NCI-H146 treated with DMSO at 0.1 percent for 48 hours (cell line): ENCODE measurements at regions not wholly inside any gene's neighbourhood (a gene's known extent, or its start where the extent isn't known, plus 50 kb on each side); places are given as distances from the start of the nearest gene placed in this dataset.

Experiments
- DNase-seq: peaks from one replicate; lab custom pipeline; 2025; ENCODE audit not compliant: unreplicated experiment; lab: John Stamatoyannopoulos, UW

DNA sequence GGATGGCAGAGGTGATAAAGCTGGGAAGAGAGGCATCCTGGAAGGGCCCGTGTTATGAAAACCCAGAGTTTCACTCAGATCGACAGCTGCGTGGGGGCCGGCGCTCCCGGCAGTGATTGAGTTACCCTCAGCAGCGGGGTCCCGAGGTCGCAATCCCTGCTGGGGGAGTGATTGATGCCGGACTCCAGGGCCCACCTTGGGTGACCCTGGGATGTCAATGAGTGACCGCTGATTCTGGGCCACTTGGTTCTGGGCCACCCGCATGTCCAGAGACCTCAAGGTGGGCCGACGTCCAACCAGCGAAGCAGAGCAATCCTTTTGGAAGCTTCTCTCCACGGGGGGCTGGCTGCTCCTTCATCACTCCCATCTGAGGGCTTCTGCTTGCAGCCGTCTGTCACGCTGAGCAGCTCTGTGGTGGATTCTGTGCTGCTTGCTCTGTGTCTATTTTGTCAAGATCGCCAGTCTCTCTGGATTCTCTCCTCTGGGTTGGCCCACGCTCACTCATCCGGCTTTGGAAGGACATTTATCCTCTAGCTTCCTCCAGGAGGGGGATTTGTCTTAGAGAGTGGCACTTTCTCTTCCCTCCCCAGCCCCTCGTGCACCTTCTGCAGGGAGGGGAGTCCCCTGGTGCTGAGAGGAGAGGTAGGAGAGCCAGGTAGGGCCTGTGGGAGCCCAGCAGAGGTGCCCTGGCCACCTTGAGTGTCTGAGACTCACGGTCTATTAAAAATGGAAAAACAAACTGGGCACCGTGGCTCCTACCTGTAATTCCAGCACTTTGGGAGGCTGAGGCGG is 110.9 kb upstream of the C1orf174 start:
- no peak for DNase-seq

DNA sequence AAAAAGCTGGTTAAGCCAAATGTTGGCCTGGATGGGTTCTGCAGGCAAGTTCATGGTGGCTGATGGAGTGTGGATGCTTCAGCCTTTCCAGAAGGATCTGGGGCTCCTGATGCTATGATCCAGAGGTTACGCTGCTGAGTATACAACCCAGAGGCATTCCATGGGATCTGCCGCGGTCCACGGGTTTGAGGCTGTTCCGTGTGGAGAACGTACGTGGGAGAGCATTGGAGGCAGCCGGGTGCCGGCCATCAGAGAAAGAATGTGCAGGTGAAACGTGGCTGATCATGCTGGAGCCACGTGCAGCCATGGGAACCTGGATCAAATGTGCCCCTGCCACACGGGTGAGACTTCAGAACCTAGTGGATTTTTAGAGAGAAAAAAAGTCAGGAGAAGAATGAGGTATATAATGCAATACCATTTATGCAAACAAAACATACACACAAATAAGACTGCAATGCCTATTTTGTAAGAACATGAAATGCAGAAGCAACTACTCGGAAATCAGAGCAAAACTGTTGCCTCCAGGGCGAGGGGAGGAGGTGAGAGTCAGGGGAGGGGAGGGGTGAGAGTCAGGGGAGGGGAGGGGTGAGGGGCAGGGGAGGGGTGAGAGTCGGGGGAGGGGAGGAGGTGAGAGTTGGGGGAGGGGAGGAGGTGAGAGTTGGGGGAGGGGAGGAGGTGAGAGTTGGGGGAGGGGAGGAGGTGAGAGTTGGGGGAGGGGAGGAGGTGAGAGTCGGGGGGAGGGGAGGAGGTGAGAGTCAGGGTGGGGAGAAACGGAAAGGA is 116.5 kb upstream of the C1orf174 start:
- no peak for DNase-seq

DNA sequence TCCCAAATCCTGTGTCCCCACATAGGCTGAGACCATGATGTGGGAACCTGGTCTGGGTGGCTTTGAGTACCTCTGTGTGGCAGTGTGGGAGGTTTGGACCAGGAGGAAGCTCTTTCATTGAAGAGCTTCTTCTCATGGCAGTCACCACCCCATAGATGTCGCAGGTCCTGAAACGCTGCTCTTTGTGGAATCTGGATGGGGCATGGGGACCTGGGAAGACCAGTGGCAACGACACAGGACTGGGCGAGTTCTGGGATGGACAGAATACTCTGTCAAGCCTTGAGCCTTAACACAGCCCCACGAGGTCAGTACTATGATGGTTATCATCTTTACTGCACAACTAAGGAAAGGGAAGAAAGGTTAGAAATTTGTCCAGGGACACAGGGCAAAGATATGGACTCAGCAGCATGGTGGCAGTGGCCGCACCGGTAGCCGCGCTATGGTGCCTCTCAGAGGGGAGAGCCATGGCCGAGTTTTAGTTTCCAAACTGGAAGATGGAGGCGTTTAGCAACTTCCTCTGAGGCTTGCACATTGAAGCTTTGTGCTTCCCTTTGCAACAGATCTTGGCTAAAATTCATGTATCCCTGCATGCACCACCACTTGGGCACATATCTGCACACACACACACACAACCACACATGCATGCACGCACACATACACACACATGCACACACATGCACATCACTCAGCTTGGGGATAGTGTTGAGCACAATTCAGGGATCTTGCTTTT is 117.7 kb upstream of the C1orf174 start:
- no peak for DNase-seq

DNA sequence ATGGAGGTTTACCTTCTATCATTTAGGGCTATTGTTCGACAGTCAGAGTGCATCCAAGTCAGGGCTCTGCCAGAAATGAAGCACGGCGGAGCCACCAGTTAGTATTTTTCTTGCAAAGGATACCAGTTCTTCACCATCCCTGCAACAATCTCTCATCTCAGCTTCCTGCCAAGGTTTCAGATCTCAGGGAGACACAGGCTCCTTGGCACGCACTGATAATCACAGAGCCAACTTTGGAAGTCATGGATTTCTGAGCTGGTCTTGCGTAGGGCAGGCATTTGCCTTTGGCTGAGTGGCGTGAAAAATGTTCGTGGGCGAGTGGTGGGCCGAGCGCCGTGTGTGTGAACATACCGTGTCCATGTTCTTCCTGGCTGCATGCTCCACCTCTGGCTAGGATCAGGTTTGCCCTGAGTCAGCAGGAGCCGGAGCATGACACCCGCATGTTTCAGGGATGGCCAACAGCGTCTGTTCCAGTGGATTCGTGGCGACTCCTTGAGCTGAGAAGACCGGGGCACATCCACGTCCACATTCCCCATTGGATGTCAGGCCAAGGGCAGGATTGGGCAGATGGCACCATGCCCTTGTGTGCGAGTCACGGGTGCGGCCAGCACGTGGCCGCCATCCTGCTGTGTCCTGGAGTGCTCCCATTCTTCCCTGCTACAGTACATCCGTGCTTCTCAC is 118.5 kb upstream of the C1orf174 start:
- DNase-seq, result no peak

DNA sequence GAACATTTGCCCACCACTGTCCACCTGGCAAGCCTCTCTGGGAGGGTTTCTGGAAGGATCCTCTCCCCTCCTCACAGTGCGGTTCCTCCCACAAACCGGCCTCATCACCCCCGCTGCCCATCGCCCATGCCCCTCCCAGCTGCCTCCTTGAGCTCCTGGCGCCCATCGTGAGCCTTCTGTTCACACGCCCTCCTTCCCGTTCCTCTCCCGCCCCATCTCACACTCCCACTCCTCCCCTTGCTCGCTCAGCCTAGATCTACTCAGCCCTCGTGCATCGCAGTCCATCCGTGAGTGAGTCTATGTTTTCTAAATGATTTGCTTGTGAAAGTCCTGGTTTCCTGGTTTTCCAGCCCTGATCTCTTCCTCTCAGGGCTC is 119.1 kb upstream of the C1orf174 start:
- DNase-seq, result no peak

DNA sequence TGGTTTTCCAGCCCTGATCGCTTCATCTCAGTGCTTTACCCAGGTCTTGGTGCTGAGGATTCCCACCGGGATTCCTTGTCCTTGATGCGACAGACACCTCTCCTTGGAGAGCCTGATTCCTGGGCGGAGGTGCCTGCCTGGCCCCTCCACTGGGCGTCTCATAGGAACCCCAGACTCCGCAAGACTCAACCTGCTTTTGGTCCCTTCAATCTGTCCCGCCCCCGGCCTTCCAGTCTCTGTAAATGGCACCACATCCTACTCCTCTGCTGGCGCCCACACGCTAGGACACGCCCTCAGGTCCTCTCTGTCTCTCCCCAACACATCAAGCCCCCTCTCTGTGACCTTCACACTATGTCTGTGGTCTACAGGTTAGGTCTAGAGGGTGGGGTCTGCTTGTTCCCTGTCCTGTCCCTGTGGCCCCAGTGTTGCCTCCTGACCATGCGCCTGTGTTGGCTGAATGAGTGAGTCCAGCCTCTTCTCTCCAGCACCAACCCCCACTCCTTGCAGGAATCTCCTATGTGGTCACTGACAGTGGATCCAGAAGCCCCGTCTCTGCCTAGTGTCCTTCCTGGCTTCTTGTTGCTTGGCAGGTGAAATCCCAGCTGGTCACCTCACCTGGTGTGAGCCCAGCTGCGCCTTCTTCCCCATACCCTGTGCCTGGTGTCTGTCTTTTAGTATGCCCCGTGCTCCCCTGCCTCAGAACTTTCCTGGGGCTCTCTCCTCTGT is 119.7 kb upstream of the C1orf174 start:
- DNase-seq, result no peak

DNA sequence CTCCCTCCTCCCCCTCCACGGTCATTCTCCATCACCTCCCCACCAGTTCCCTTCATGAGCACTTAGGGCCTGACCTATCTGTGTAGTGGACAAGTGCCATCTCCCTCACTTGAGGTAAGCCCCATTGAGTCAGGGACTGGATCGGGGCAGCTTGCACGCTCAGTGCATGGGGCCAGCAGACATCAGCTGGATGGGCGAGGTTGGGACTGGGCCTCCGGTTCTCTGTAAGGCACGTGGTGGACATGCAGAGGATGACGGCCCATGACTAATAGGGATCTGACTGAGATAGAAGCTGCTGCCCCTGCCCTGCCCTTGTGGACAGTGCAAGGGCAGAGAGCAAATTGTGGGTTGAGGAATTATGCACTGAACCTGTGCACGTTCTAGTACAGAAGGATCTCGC is 120.4 kb upstream of the C1orf174 start:
- DNase-seq, result no peak

DNA sequence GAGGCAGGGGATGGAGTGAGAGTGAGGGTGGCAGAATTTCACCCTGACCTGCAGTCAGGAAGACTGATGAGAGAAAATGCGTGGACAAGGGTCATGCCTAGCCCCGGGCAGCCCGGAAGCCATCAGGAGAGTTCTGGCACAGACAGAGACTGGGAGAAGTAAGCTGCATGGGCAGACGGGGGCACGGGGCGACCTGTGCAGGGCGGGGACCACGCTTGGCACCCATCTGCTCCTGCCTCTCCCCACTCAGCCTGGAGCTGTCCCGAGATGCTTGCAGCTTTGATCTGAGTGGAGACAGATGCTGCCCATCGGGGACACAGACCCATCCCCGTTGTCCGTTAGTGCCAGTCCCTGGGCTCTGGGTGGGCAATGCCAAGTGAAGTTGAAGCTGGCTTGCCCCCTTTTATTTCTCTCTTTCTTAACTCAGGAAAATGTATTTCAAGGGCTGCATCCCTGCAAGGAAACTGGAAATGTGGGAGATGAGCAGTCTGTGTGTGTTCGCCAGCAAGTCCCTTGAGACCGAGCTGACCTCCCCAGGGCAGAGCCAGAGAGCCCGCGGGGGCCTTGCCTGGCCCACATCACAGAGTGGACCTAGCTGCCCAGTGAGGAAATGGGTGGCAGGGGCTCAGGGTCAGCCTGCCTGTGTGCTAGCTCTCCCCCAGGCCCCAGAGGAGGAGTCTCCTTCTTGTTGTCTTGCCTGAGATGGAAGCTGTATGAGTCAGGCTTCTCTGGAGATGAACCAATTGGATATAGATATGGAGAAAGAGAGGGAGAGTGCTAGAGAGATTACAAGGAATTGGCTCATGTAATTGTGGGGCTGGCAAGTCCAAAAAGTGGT is 121.3 kb upstream of the C1orf174 start:
- DNase-seq, result no peak

DNA sequence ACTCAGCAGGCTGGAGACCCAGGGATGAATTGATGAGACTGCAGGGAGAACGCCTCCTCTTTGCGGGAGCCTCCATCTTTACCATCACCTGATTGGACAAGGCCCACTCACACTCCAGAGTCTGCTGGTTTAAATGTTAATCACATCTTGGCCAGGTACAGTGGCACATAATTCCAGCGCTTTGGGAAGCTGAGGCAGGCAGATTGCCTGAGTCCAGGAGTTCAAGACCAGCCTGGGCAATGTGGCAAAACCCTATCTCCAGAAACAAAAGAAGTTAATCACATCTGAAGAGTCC is 121.8 kb upstream of the C1orf174 start:
- no peak for DNase-seq

DNA sequence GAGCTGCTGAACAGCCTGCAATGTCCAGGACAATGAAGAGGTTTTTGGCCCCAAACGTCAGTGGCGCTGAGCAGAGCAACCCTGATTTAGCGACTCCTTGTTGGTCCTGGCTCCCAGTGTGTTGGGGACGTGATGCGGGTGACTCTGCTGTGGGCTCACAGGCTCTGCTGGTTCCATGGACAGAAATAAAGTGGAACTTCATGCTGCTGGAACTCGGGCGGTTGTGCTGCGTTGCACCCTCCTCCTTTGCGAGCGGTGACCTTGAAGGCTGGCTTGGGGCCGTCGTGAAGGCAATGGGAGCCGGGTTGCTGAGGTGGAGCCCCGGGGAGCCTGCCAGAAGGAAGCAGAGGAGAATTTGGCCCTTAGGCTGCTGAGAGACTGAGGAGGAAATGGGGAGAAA is 122.6 kb upstream of the C1orf174 start:
- no peak for DNase-seq

DNA sequence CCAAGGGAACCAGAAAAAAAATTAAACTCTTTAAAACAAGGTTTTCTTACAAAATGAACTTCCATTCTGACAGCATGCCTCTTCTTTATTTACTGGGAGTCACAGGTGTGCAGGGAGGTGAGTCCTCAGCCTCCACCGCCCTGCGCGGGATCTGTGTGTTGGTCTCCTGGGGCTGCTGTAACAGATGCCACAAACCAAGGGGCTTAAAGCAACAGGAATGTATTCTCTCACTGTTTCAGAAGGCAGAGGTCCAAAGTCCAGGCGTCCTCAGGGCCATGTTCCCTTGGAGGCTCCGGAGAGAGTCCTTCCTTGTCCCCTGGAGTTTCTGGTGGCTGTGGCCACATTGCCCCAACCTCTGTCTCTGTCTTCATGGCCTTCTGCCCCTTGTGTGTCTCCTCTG is 123.6 kb upstream of the C1orf174 start:
- no peak for DNase-seq

DNA sequence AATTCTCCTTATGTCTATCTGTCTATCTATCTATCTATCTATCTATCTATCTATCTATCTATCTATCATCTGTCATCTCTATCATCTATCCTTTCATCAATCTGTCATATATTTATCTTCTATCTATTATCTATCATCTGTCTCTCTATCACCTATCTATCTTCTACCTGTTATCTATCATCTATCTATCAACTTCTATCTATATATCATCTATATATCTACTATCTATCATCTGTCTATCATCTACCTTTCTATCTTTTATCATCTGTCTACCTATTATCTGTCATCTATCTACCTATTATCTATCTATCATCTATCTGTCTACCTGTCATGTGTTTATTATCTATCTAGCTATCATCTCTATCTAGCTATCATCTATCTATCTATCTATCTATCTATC is 124.7 kb upstream of the C1orf174 start:
- no peak for DNase-seq

DNA sequence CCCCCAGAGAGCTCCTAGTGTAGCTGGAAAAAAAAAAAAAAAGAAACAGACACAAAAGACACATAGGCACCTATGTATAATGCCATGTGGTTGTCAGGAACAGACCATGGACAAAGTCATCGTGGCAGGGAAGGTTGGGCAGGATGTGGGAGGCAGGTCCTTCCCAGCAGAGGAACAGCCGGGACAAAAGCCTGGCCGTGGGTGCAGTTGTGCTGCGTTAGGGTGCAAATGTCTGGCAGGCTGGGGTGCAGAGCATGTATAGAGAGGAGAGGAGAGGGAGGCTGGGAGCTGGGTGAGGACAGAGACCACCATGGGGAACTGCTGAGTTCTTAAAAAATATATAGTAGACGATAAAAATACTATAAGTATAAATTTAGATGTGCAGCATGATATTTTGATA is 125.7 kb upstream of the C1orf174 start:
- no peak for DNase-seq

DNA sequence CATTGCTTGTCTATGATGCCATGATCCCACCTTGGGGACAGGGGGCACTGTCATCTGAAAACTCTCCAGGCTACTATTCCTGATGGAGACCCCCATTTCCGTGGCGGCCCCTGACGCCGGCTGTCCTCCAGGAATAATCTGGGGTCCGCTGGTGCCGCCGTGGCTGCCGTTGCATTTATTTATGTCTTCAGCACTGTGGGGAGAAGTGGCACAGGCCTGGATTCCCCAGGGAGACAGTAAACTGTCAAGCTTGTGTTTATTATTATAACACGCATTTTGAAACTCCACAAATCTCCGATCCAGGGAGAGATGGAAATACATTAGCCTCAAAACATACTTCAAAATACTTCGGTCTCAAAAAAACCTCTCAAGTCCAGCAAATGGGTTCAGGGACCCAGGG is 126.9 kb upstream of the C1orf174 start:
- no peak for DNase-seq

DNA sequence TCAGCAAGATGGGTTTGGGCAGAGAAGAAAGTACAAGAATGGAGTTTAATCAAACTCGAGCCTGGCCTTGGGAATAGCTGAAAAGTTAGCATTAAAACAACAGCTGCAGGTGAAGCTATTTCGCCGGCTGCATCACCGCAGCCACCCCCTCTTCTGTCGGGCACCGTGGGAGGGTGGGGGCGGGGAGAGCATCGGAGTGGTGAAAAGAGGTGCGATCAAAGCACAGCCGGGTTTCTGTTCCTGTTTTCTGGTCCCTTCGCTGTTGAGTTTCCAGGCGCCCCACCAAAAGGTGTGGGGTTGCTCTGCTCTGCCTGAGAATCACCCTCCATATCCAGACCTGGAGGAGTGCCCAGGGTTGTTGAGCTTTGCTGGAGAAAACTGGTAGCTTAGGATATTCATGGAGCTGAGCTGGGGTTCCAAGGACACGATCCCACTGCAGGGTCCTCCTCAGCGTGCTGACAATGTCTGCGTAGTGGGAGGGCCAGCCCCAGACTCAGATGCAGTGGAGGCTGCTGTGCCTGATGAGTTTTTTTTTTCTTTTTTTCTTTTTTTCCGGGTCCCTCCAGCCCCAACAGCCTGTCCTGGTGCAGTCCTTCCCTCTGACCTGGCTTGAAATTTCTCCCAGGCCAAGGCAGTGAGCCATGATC is 127.5 kb upstream of the C1orf174 start:
- no peak for DNase-seq

DNA sequence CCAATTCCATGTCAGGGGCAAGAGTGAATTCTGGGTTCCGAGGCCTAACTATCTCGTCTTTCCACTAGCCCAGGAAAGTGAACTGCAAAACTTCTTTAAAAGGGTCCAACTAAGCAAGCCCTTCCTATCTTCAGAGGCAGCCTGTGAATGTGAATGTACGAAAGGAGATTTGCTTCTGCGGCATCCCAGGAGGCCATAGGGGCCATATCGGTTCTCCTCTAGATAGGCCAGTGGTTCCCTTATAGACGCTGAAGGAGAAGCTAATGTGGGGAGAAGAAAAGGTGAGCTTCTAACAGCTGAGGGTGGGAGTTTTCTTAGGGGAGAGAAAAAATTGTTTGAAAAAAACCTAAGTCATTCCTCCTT is 128.0 kb upstream of the C1orf174 start:
- DNase-seq, result no peak

DNA sequence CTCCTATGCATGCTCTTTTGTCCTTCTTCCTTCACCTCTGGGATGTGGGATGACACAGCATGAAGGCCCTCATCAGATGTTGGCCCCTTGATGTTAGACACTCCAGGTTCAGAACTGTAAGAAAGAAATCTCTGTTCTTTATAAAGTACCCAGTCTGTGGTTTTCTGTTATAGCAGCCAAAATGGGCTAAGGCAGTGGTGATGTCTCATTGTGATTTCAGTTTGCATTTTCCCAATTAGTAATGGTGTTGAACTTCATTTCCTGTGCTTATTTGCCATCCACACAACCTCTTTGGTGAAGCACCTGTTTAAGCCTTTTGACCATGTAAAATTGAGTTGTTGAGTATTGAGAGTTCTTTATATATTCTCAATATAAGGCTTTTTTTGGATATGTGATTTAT is 129.3 kb upstream of the C1orf174 start:
- no peak for DNase-seq

DNA sequence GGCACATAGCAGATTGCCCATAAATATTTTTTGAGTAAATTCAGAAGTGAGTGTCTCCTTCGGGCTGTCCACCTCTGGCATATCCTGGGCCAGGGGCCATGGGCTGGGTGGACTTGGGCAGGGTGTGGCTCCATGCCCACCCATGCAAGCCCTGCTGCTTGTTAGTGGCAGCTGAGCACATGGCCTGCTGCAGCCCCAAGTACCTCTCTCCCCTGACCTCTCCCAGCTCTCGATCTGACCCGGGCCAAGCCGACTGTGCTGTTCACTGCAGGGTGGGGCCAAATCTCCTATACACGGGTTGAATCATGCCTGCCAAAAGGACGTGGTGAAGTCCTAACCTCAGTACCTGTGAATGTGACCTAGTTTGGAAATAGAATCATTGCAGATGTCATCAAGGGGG is 132.5 kb upstream of the C1orf174 start:
- DNase-seq, result no peak

DNA sequence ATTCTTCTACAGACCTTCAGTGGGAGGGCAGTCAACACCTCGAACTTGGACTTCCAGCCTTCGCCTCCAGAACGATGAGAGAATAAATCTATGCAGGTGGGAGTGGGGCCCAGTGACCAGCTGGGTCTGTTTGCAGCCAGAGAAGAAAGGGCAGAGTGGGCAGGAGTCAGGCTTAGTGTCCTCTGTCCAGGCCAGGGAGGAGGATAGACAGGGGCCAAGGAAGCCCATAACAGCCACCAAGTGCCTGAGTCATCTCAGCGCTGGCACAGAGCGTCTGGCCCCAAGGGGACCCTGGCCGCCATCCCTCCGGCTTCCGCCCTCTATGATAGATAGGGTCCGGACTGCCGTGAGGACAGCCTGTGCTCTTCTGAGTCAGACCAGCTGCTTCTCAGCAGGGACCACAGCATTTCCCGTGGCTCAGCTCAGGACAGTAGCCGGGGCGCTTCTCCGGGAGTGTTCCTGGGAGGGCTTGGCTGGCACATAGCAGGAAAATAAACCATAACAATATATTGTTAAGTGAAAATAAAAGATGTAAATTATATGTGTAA is 133.1 kb upstream of the C1orf174 start:
- no peak for DNase-seq
